ENCODE measurements at regions not wholly inside any gene's neighbourhood (a gene's known extent, or its start where the extent isn't known, plus 50 kb on each side); places are given as distances from the start of the nearest gene placed in this dataset.

GRCh38 chrX:115709039-115709438 lies 148.1 kb downstream of the PLS3 start:
- TF ChIP-seq ZNF274 (IDR thresholded peaks at IDR 0.05; ENCODE audit: low read depth, low read length) (no peak), TCF7L2 (IDR thresholded peaks at IDR 0.05; ENCODE audit: borderline replicate concordance, extremely low read depth, insufficient read depth, insufficient read length) (no peak), SRF (IDR thresholded peaks at IDR 0.05; ENCODE audit: low read depth) (no peak)
